PC-3 (cell line): ENCODE measurements at regions not wholly inside any gene's neighbourhood (a gene's known extent, or its start where the extent isn't known, plus 50 kb on each side); places are given as distances from the start of the nearest gene placed in this dataset.

Experiments used
- CTCF ChIP-seq: fragments of 300-600 bp; sonication (generic); conservative IDR thresholded peaks from 2 replicates; pipeline ENCODE4 v1.5.1; 2017; ENCODE audit warnings: antibody characterized with exemption, low read depth, mild to moderate bottlenecking, low read length
- EZH2 ChIP-seq: fragments of 300-600 bp; sonication (generic); IDR thresholded peaks from one replicate; pipeline ENCODE4 v1.6.1; 2017; ENCODE audit warnings: antibody characterized with exemption, mild to moderate bottlenecking, low read length; ENCODE audit not compliant: unreplicated experiment
- EZH2phosphoT487 ChIP-seq: fragments of 300-600 bp; sonication (generic); IDR thresholded peaks from 2 replicates; pipeline ENCODE4 v1.6.1; 2018; ENCODE audit warnings: mild to moderate bottlenecking, antibody characterized with exemption, low read length, borderline replicate concordance

DNA sequence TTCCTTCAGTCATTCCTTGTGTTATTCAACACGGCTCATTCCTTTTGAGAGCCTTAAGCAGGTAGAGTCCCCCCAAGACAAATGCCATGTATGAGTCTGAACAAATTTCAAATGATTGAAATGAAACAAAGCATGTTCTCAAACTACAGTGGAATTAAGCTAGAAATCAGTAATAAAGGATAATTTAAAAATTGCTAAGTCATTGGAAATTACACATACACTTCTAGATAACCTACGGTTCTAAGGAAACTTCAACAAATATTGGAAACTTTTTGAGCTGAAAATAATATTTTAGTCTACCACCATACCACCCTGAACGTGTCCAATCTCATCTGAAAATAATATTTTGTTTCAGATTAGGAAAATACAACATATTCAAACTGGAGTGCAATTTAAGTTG lies 71.8 kb upstream of the UGP2 start:
- TF ChIP-seq CTCF = no peak
- no peak for TF ChIP-seq EZH2
- TF ChIP-seq EZH2phosphoT487 = no peak
